Spinal cord (tissue), 9 donors: ENCODE measurements at regions not wholly inside any gene's neighbourhood (a gene's known extent, or its start where the extent isn't known, plus 50 kb on each side); places are given as distances from the start of the nearest gene placed in this dataset.
"Not testable (repeated sequence)": the region's sequence is repeated elsewhere in the genome, so short reads cannot be mapped to it uniquely, and the experiment has no call there.

Source experiments
- DNase-seq, 6 donors: peaks; one replicate each; pipeline versions ENCODE4 v3.0.0 to v3.0.0-alpha.2; 2013 to 2015; ENCODE audit warnings: low spot score in 6 of 6, low read depth in 4 of 6
- H3K27ac ChIP-seq: one replicate; pipeline ENCODE4 v1.5.1; 2013; ENCODE audit warnings: low read depth, low read length, control low read depth
- H3K27me3 ChIP-seq: one replicate; pipeline ENCODE4 v1.6.1; 2013; ENCODE audit warnings: low read length; ENCODE audit not compliant: control insufficient read depth, insufficient read depth
- H3K36me3 ChIP-seq: one replicate; pipeline ENCODE4 v1.6.1; 2013; ENCODE audit warnings: low read length; ENCODE audit not compliant: control insufficient read depth, insufficient read depth
- H3K4me1 ChIP-seq: one replicate; pipeline ENCODE4 v1.6.1; 2013; ENCODE audit warnings: low read length; ENCODE audit not compliant: control insufficient read depth, insufficient read depth
- H3K4me3 ChIP-seq: one replicate; pipeline ENCODE4 v1.5.1; 2013; ENCODE audit warnings: low read depth, low read length, control low read depth
- H3K9me3 ChIP-seq: one replicate; pipeline ENCODE4 v1.6.1; 2013; ENCODE audit warnings: low read length; ENCODE audit not compliant: control insufficient read depth, insufficient read depth
- WGBS: methylation state at CpG from one replicate; pipeline ENCODE4 v1.1.5; 2013; ENCODE audit warnings: missing lambda C conversion rate; ENCODE audit not compliant: insufficient coverage; 5-methylcytosine and 5-hydroxymethylcytosine counted together
- donor health status: healthy.

DNA sequence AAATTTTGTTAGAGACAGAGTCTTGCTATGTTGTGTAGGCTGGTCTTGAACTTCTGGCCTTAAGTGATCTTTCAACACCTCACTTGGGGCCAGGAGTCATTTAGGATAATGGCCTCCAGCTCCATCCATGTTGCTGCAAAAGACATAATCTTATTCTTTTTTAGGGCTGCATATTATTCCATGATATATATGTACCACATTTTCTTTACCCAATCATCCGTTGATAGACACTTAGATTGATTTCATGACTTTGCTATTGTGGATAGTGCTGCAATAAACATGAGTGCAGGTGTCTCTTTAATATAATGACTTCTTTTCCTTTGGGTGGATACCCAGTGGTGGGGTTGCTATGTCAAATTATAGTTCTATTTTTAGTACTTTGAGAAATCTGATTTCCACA lies 140.9 kb upstream of the LCORL start:
- Histone ChIP-seq H3K27ac (no peak overlapping the region), H3K4me1 (no peaks in the 10 kb centered on the region), H3K27me3 (no peaks in the 10 kb centered on the region), H3K9me3 (no peaks in the 10 kb centered on the region), H3K36me3 (no peaks in the 10 kb centered on the region), H3K4me3 (no peak overlapping the region)
- DNase-seq, result no peak
- no CpG with 5 or more reads among the region's 1 CpG for WGBS

DNA sequence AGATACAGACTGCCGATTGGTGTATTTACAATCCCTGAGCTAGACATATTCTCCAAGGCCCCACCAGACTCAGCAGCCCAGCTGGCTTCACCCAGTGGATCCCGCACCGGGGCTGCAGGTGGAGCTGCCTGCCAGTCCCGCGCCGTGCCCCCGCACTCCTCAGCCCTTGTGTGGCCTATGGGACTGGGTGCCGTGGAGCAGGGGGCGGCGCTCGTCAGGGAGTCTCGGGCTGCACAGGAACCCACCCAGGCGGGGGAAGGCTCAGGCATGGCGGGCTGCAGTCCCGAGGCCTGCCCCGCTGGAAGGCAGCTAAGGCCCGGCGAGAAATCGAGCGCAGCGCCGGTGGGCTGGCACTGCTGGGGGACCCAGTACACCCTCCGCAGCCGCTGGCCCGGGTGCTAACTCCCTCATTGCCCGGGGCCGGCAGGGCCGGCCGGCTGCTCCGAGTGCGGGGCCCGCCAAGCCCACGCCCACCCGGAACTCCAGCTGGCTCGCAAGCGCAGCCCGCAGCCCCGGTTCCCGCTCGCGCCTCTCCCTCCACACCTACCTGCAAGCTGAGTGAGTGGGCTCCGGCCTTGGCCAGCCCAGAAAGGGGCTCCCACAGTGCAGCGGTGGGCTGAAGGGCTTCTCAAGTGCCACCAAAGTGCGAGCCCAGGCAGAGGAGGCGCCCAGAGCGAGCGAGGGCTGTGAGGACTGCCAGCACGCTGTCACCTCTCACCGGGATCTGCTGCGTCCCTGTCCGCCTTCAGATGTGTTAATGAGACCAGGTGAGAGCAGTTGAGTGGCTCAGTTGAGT lies 137.8 kb upstream of the LCORL start:
- not testable (repeated sequence) for H3K4me3 ChIP-seq, DNase-seq, H3K27ac ChIP-seq, H3K27me3 ChIP-seq, H3K4me1 ChIP-seq, H3K36me3 ChIP-seq, H3K9me3 ChIP-seq
- WGBS, result 96% methylated on average over 46 of the region's 51 CpGs

DNA sequence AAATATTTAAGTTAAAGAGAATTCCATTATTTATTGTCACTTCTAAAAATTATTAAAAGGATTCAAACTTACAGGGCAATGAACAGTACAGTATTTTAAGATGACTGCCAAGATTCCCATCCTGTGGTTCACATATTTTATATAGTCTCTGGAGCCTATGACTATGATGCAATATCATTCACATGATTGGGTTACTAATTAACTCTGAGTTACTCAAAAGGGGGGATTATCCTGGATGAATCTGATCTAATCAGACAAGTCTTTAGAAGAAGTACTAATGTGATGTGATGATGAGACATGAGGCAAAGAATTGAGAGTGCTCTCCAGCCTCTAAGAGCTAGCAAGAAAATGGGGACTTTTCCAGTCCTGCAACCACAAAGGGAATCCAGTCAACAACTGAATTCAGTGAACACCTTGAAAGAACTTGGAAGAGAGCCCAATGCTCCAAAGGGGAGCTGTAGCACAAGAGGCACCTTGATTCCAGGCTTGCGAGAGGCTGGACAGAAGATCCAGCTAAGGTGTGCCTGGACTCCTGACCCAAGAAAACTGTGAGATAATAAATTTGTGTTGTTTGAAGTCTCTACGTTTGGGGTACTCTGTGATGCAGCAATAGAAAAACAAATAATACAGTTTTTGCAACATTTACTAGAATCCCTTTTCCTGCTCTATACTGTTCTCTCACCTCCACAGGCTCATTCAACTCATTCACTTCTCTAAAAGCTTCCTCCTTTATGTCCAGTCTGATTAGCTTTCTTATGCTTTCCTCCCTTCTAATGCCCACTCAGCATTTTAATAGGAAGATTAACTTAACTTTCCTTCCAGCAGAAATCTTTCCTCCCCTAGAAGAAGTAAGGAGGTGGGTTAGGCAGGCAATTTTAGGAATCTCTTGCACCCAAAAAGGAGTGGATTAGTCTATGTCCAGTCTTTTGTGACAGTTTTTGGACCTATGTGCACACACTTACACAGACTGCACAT lies 133.8 kb upstream of the LCORL start:
- WGBS, result 100% methylated on average over 1 of the region's 2 CpGs
- Histone ChIP-seq H3K27ac (no peak overlapping the region), H3K36me3 (no peaks in the 10 kb centered on the region), H3K4me3 (no peak overlapping the region), H3K9me3 (no peaks in the 10 kb centered on the region), H3K4me1 (no peaks in the 10 kb centered on the region), H3K27me3 (no peaks in the 10 kb centered on the region)
- no peak for DNase-seq

DNA sequence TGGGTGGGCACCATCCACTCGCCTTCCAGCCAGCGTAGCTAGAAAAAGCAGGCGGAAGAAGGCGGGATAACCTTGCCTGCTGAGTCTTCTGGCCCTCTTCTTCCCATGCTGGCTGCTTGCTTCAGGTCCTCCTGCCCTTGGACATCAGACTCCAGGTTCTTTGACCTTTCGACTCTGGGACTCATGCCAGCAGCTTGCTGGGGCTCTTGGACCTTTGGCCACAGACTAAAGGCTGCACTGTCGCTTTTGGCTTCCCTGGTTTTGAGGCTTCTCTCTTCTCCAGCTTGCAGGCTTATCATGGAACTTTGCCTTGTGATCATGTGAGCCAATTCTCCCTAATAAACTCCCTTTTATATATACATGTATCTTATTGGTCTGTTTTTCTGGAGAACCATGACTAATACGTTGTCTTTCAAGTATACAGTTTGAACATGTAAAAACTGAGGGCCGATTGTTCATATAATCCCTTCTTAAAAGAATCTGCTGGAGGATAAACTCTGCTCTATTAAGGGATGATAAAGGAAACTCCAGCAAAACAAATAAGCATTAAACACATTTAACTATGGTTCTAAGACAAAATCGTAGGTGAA lies 116.6 kb upstream of the LCORL start:
- Histone ChIP-seq H3K36me3 (no peaks in the 10 kb centered on the region), H3K4me1 (no peaks in the 10 kb centered on the region), H3K4me3 (no peak overlapping the region), H3K27ac (no peak overlapping the region), H3K27me3 (no peaks in the 10 kb centered on the region), H3K9me3 (peaks cover 2% of the 10 kb centered on the region)
- WGBS, result 90% methylated on average over 5 of the region's 9 CpGs
- no peak for DNase-seq

DNA sequence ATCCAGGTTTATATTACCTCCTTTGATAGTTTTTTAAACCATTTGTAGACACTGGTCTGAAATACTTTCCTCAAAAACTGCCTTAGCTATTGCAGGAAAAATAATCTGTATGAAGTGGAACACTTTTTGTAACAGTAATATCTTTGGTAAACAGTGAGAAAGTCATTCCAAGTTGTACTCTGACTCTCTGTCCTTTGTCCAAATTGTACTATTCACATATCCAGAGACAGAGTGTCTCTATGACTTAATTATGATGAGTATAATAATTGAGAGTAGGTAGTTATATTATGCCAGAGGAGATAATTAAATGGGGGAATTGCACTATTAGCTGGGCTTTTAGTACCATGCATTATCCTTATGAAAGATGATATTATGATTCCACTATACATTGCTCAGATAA lies 112.6 kb upstream of the LCORL start:
- no peaks in the 10 kb centered on the region for H3K27me3 ChIP-seq
- DNase-seq, result peak in 1 of 6 donors; percentile 36
- H3K27ac ChIP-seq, result no peak overlapping the region
- H3K4me1 ChIP-seq, result no peaks in the 10 kb centered on the region
- peaks cover 2% of the 10 kb centered on the region for H3K9me3 ChIP-seq
- no peak overlapping the region for H3K4me3 ChIP-seq
- H3K36me3 ChIP-seq, result no peaks in the 10 kb centered on the region

DNA sequence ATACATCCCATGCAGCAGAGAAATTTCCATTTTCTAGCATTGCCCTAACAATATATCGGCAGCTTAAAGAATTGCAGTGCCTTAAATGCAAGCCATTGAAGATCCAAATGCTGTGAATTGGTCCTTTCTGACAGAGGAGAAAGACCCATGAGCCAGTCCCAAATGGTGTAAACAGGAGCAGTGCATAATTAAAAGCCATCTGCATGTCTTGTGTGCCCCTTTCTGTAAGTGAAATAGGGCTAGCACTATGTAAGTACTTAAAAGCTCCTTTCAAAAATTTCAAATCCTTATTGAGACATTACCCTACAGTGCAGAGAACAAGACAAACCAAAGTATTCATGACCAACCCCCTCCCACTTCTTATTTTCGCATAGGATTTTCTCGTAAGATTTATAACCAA lies 108.7 kb upstream of the LCORL start:
- Histone ChIP-seq H3K4me3 (no peak overlapping the region), H3K36me3 (no peaks in the 10 kb centered on the region), H3K4me1 (no peaks in the 10 kb centered on the region), H3K27me3 (no peaks in the 10 kb centered on the region), H3K27ac (no peak overlapping the region), H3K9me3 (no peaks in the 10 kb centered on the region)
- DNase-seq, result peak in 4 of 6 donors; percentile 6 to 57 (median 40)
- WGBS, result 80% methylated on average over 1 of the region's 3 CpGs

DNA sequence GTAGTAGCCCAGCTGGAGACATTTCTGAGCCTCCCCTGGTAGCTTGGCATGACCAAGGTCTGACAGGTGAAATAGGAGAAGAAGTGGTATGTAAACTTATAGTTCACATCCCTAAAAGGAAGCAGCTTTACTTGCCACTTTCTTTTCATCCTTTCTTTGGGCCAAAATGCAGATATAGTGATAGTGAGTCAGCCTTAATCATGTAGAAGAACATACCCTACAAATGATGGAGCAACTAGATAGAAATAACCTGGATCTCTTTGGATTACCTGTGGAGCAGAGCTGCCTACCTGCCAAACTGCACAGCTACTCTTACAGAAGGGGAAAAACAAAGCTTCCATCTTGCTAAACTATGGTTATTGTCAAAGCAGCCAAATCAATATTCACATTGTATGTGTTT lies 106.7 kb upstream of the LCORL start:
- Histone ChIP-seq H3K27ac (no peak overlapping the region), H3K4me1 (no peaks in the 10 kb centered on the region), H3K27me3 (no peaks in the 10 kb centered on the region), H3K9me3 (no peaks in the 10 kb centered on the region), H3K36me3 (no peaks in the 10 kb centered on the region), H3K4me3 (no peak overlapping the region)
- no peak for DNase-seq

DNA sequence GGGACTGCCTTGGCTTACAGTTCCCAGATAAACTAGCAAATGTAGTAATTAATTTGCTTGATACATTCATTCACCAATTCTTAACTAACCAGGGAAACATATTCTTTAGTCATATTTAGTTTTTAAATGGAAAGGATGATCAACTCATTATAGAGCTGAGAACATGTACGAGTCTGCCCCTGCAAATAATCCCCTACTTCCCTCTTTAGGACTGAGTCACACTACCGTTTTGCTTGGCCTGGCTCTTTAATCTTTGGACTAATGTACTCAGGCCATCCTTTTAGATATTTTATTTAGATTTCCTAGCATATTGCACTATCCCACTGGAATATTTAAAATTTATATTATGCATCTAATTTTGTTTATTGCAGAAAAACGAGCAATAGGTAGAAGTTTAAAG lies 105.5 kb upstream of the LCORL start:
- no peaks in the 10 kb centered on the region for H3K4me1 ChIP-seq
- H3K27me3 ChIP-seq, result no peaks in the 10 kb centered on the region
- no peaks in the 10 kb centered on the region for H3K9me3 ChIP-seq
- no peak overlapping the region for H3K27ac ChIP-seq
- no CpG with 5 or more reads among the region's 3 CpGs for WGBS
- no peaks in the 10 kb centered on the region for H3K36me3 ChIP-seq
- H3K4me3 ChIP-seq, result no peak overlapping the region
- no peak for DNase-seq

DNA sequence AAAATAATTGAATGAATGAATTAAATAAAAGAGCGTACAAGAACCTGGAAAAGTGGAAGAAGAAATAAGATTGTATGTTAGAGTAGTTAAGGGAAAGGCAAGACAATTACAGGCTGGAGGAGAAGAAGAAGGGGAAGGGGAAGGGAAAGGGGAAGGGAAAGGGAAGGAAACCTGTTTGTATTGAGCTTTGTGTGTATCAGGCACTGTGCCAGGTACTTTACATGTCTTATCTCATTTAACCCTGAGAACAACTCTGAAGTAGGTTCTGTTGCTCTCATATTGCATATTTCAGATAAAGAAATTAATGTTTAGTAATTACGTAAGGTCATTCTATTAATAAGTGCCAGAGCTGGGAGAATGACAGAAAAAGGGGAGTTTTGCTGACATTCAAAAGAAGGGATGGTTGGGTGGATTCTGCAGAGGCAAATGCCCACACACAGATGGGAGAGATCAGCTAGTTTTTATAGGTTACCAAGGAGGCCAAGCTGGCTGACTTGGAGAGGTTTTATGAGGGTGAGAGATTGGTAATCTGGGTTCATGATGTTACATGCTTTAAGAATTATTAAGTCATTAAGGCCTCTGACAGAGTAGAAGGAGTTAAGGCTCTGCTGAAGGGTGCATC lies 92.3 kb upstream of the LCORL start:
- Histone ChIP-seq H3K27me3 (no peaks in the 10 kb centered on the region), H3K36me3 (no peaks in the 10 kb centered on the region), H3K4me1 (no peaks in the 10 kb centered on the region), H3K4me3 (no peak overlapping the region), H3K9me3 (no peaks in the 10 kb centered on the region), H3K27ac (no peak overlapping the region)
- 100% methylated on average over 2 of the region's 2 CpGs for WGBS
- no peak for DNase-seq
